ENCODE measurements at regions not wholly inside any gene's neighbourhood (a gene's known extent, or its start where the extent isn't known, plus 50 kb on each side); places are given as distances from the start of the nearest gene placed in this dataset.

GRCh38 chr17:65473985-65474384, 87.5 kb downstream of the AXIN2 start:
- TF ChIP-seq TARDBP (IDR thresholded peaks at IDR 0.05) (no peak), SUZ12 (IDR thresholded peaks at IDR 0.05) (no peak), SP1 (IDR thresholded peaks at IDR 0.05) (no peak), FOXA1 (IDR thresholded peaks at IDR 0.05) (no peak), HDGF (IDR thresholded peaks at IDR 0.05; ENCODE audit: borderline replicate concordance) (no peak), FOXM1 (IDR thresholded peaks at IDR 0.05; ENCODE audit: borderline replicate concordance) (no peak), PKNOX1 (IDR thresholded peaks at IDR 0.05) (no peak), ARNT (IDR thresholded peaks at IDR 0.05) (no peak), ELF4 (IDR thresholded peaks at IDR 0.05) (no peak), ZNF384 (IDR thresholded peaks at IDR 0.05) (no peak), NFRKB (IDR thresholded peaks at IDR 0.05) (no peak), CTBP1 (IDR thresholded peaks at IDR 0.05; ENCODE audit: borderline replicate concordance) (no peak), BHLHE40 (IDR thresholded peaks at IDR 0.05; ENCODE audit: borderline replicate concordance) (no peak), L3MBTL2 (conservative IDR thresholded peaks at IDR 0.05) (no peak)

Measured in HEK293T (cell line).